Sigmoid colon (tissue), 6 donors: ENCODE measurements at regions not wholly inside any gene's neighbourhood (a gene's known extent, or its start where the extent isn't known, plus 50 kb on each side); places are given as distances from the start of the nearest gene placed in this dataset.

Experiments used
- DNase-seq: peaks from one replicate; pipeline ENCODE4 v3.0.0-alpha.2; 2019
- H3K27ac ChIP-seq, 4 donors: fragments of 200-600 bp; sonication (generic); one replicate each; pipeline ENCODE4 v1.5.1; 2016 to 2019; ENCODE audit warnings: mild to moderate bottlenecking in 1 of 4
- H3K27me3 ChIP-seq, 3 donors: fragments of 200-600 bp; sonication (generic); one replicate each; pipeline ENCODE4 v1.5.1; 2019; ENCODE audit warnings: mild to moderate bottlenecking in 1 of 3
- H3K36me3 ChIP-seq, 4 donors: fragments of 200-600 bp; sonication (generic); one replicate each; pipeline ENCODE4 v1.5.1; 2016 to 2019
- H3K4me1 ChIP-seq, 4 donors: fragments of 200-600 bp; sonication (generic); one replicate each; pipeline ENCODE4 v1.5.1; 2017 to 2019
- H3K4me3 ChIP-seq, 4 donors: fragments of 200-600 bp; sonication (generic); one replicate each; pipeline ENCODE4 v1.5.1; 2017 to 2019; ENCODE audit warnings: mild to moderate bottlenecking in 2 of 4, moderate library complexity in 1 of 4
- H3K9me3 ChIP-seq, 4 donors: fragments of 200-600 bp in 3 of 4; sonication (generic) in 3 of 4; one replicate each; pipeline versions ENCODE4 v1.5.1 to v1.6.1; 2013 to 2019
- CTCF ChIP-seq, 4 experiments: fragments of 450-650 bp in 3 of 4; fragments of 200-600 bp in 1 of 4; IDR thresholded peaks; one replicate each; pipeline ENCODE4 v1.5.1; 2016 to 2019; ENCODE audit warnings: antibody characterized with exemption in 4 of 4, mild to moderate bottlenecking in 3 of 4, moderate library complexity in 2 of 4
- EP300 ChIP-seq, 4 donors: sonication (generic); formaldehyde crosslinking; IDR thresholded peaks; one replicate each; pipeline ENCODE4 v1.6.1; 2017; ENCODE audit warnings: antibody characterized with exemption in 4 of 4
- POLR2A ChIP-seq, 2 donors: fragments of 450-650 bp; IDR thresholded peaks; one replicate each; pipeline ENCODE4 v1.6.1; 2016; ENCODE audit warnings: antibody characterized with exemption in 2 of 2, mild to moderate bottlenecking in 2 of 2, moderate library complexity in 2 of 2
- POLR2AphosphoS5 ChIP-seq, 4 donors: sonication (generic); formaldehyde crosslinking; IDR thresholded peaks; one replicate each; pipeline ENCODE4 v1.6.1; 2017; ENCODE audit warnings: antibody characterized with exemption in 4 of 4
- WGBS, 2 donors: extraction: QIAGEN DNeasy Blood & Tissue Kit; methylation state at CpG; one replicate each; pipeline ENCODE4 v1.1.7; 2013; 5-methylcytosine and 5-hydroxymethylcytosine counted together
- intact Hi-C: fragments of 100-400 bp; cut with DNase I; formaldehyde crosslinking; loops from one replicate; pipeline ENCODE4 v1.15.1; 2023
- donor health status: healthy with polysubstance abuse.
- donor health status: healthy.

GRCh38 chrX:926991-927390, 285.5 kb downstream of the CRLF2 start:
- intact Hi-C loops, result no loop called here
- H3K4me1 ChIP-seq, result no peaks in the 10 kb centered on the region
- WGBS, 2 donors, result 87 to 91% methylated on average over 2 of the region's 2 CpGs
- H3K27ac ChIP-seq, result no peak overlapping the region
- no peaks in the 10 kb centered on the region for H3K36me3 ChIP-seq
- no peak overlapping the region for H3K4me3 ChIP-seq
- H3K27me3 ChIP-seq, result no peaks in the 10 kb centered on the region
- TF ChIP-seq CTCF (IDR thresholded peaks at IDR 0.05), result no peak
- TF ChIP-seq EP300 (IDR thresholded peaks at IDR 0.05), result no peak
- TF ChIP-seq POLR2AphosphoS5 (IDR thresholded peaks at IDR 0.05), result no peak
- no peak for TF ChIP-seq POLR2A (IDR thresholded peaks at IDR 0.05)
- H3K9me3 ChIP-seq, result peaks cover 0 to 5% (median 2%) of the 10 kb centered on the region in 4 donors
- DNase-seq, result no peak

DNA sequence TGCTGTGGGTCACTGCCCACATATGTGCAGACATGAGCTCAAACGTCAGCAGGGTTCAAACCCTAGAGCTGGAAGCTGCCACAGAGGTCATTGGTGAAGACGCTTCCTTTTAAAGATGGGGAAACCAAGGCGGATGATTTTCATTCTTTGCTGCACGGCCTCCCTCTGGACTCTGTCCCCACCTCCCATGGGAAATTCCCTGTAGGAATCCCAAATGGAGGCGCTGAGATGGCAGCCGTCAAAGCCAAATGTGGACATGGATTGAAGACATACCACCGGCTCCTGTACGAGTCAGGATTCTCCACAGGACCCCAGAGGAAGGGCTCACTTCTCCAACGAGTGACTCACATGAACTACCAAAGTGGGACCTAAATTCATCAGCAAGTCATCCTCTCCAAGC, 286.4 kb downstream of the CRLF2 start:
- no peak for DNase-seq
- no peak overlapping the region for H3K27ac ChIP-seq
- H3K27me3 ChIP-seq, result no peaks in the 10 kb centered on the region
- H3K4me3 ChIP-seq, result no peak overlapping the region
- H3K4me1 ChIP-seq, result no peaks in the 10 kb centered on the region
- H3K9me3 ChIP-seq, result peaks cover 0 to 5% (median 2%) of the 10 kb centered on the region in 4 donors
- no peak for TF ChIP-seq POLR2A (IDR thresholded peaks at IDR 0.05)
- no peak for TF ChIP-seq EP300 (IDR thresholded peaks at IDR 0.05)
- no peak for TF ChIP-seq CTCF (IDR thresholded peaks at IDR 0.05)
- TF ChIP-seq POLR2AphosphoS5 (IDR thresholded peaks at IDR 0.05), result no peak
- no peaks in the 10 kb centered on the region for H3K36me3 ChIP-seq
- intact Hi-C loops, result no loop called here
- 83 to 85% methylated on average over 9 of the region's 9 CpGs for WGBS, 2 donors

DNA sequence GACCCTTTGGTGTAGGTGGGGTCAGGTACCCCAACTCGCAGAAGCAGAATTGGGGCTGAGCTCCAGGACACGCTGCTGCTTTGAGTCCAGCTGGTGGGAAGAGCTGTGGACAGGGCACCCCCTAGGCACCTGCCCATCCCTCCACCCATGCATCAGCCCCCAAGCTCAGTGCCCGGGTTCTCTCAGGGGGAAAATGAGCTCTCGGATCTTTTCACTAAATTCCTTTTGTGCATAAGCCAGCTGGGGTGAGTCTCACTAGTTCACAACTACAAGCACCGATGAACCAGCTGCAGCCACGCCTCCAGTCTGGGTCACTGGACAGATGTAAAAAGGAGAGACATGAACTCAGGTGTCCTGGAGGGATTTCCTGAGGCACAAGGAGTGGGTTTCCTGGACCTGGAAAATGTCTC, 286.8 kb downstream of the CRLF2 start:
- Histone ChIP-seq H3K27me3 (peaks cover 0 to 3% (median 0%) of the 10 kb centered on the region in 3 donors), H3K27ac (no peak overlapping the region), H3K36me3 (no peaks in the 10 kb centered on the region), H3K4me1 (no peaks in the 10 kb centered on the region), H3K9me3 (peaks cover 0 to 5% (median 2%) of the 10 kb centered on the region in 4 donors), H3K4me3 (no peak overlapping the region)
- TF ChIP-seq CTCF (IDR thresholded peaks at IDR 0.05) (no peak), EP300 (IDR thresholded peaks at IDR 0.05) (no peak), POLR2A (IDR thresholded peaks at IDR 0.05) (no peak), POLR2AphosphoS5 (IDR thresholded peaks at IDR 0.05) (no peak)
- DNase-seq, result no peak
- intact Hi-C loops, result no loop called here
- 86 to 89% methylated on average over 6 of the region's 6 CpGs for WGBS, 2 donors

DNA sequence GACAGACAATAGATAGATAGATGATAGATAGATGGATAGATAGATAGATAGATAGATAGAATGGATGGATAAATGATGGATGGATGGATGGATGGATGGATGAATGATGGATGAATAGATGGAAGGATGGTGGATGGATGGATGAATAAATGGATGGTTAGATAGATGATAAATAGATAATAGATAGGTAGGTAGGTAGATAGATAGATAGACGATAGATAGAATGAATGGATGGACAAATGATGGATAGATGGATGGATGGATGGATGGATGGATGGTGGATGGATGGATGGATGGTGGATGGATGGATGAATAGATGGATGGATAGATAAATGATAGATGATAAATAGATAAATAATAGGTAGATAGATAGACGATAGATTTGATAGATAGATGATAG, 287.4 kb downstream of the CRLF2 start:
- Histone ChIP-seq H3K4me3 (no peak overlapping the region), H3K36me3 (no peaks in the 10 kb centered on the region), H3K4me1 (no peaks in the 10 kb centered on the region), H3K27me3 (peaks cover 0 to 4% (median 0%) of the 10 kb centered on the region in 3 donors), H3K9me3 (peaks cover 0 to 5% (median 2%) of the 10 kb centered on the region in 4 donors), H3K27ac (no peak overlapping the region)
- intact Hi-C loops, result no loop called here
- no peak for DNase-seq
- TF ChIP-seq POLR2A (IDR thresholded peaks at IDR 0.05) (no peak), EP300 (IDR thresholded peaks at IDR 0.05) (no peak), CTCF (IDR thresholded peaks at IDR 0.05) (no peak), POLR2AphosphoS5 (IDR thresholded peaks at IDR 0.05) (no peak)
- 79 to 90% methylated on average over 2 of the region's 2 CpGs for WGBS, 2 donors

- Histone ChIP-seq H3K4me1 (no peaks in the 10 kb centered on the region), H3K27ac (no peak overlapping the region), H3K4me3 (no peak overlapping the region), H3K27me3 (peaks cover 0 to 4% (median 0%) of the 10 kb centered on the region in 3 donors), H3K9me3 (peaks cover 0 to 5% (median 2%) of the 10 kb centered on the region in 4 donors), H3K36me3 (no peaks in the 10 kb centered on the region)
- intact Hi-C loops, result no loop called here
- no peak for DNase-seq
- TF ChIP-seq POLR2AphosphoS5 (IDR thresholded peaks at IDR 0.05) (no peak), POLR2A (IDR thresholded peaks at IDR 0.05) (no peak), EP300 (IDR thresholded peaks at IDR 0.05) (no peak), CTCF (IDR thresholded peaks at IDR 0.05) (no peak)
- 46 to 83% methylated on average over 2 of the region's 2 CpGs for WGBS, 2 donors
These were observed 288.4 kb downstream of the CRLF2 start for GRCh38 chrX:924017-924416.
